Aorta (tissue), 5 donors: ENCODE measurements at regions not wholly inside any gene's neighbourhood (a gene's known extent, or its start where the extent isn't known, plus 50 kb on each side); places are given as distances from the start of the nearest gene placed in this dataset.

Experiments used
- ATAC-seq: fragments of 200-7000 bp; cut with Tn5 transposase; one replicate; pipeline ENCODE4 v1.9.1; 2022; ENCODE audit warnings: moderate library complexity; ENCODE audit not compliant: low FRiP score
- DNase-seq, 2 donors: peaks; one replicate each; pipeline ENCODE4 v3.0.0-alpha.2; 2020
- H3K27ac ChIP-seq, 2 donors: one replicate each; pipeline ENCODE4 v1.5.1; 2013; ENCODE audit warnings: low read length in 2 of 2, mild to moderate bottlenecking in 2 of 2, moderate library complexity in 2 of 2, control low read depth in 1 of 2, inconsistent platforms in 1 of 2, low read depth in 1 of 2
- H3K27me3 ChIP-seq, 2 donors: one replicate each; pipeline ENCODE4 v1.6.1; 2013; ENCODE audit warnings: control low read depth in 1 of 2, low read length in 1 of 2, mild to moderate bottlenecking in 1 of 2, moderate library complexity in 1 of 2; ENCODE audit not compliant: insufficient read depth in 2 of 2, control insufficient read depth in 1 of 2
- H3K36me3 ChIP-seq, 2 donors: one replicate each; pipeline ENCODE4 v1.6.1; 2013; ENCODE audit warnings: control low read depth in 1 of 2, low read length in 1 of 2, mild to moderate bottlenecking in 1 of 2; ENCODE audit not compliant: insufficient read depth in 2 of 2, control insufficient read depth in 1 of 2
- H3K4me1 ChIP-seq, 2 donors: one replicate each; pipeline ENCODE4 v1.6.1; 2013; ENCODE audit warnings: low read length in 2 of 2, control low read depth in 1 of 2, mild to moderate bottlenecking in 1 of 2, moderate library complexity in 1 of 2; ENCODE audit not compliant: insufficient read depth in 2 of 2, control insufficient read depth in 1 of 2
- H3K4me3 ChIP-seq, 2 donors: one replicate each; pipeline ENCODE4 v1.5.1; 2013; ENCODE audit warnings: low read length in 2 of 2, control low read depth in 1 of 2, mild to moderate bottlenecking in 1 of 2
- H3K9me3 ChIP-seq: one replicate; pipeline ENCODE4 v1.6.1; 2013; ENCODE audit warnings: mild to moderate bottlenecking, low read length; ENCODE audit not compliant: control insufficient read depth
- WGBS, 2 donors: extraction: QIAGEN DNeasy Blood & Tissue Kit; methylation state at CpG; one replicate each; pipeline ENCODE4 v1.1.7; 2013; 5-methylcytosine and 5-hydroxymethylcytosine counted together
- intact Hi-C, 2 donors: fragments of 100-400 bp; cut with DNase I; formaldehyde crosslinking; loops; one replicate each; pipeline versions ENCODE4 v1.14.2 to v1.15.0; 2022
- donor health status: healthy with polysubstance abuse.
- donor health status: Bipolar disorder and iron deficiency.
- donor health status: DM: no; HTN: no; CAD: no.
- donor health status: DM: no; HTN: no; CAD: no.
- donor health status: DM: yes; HTN: yes; CAD: no.

DNA sequence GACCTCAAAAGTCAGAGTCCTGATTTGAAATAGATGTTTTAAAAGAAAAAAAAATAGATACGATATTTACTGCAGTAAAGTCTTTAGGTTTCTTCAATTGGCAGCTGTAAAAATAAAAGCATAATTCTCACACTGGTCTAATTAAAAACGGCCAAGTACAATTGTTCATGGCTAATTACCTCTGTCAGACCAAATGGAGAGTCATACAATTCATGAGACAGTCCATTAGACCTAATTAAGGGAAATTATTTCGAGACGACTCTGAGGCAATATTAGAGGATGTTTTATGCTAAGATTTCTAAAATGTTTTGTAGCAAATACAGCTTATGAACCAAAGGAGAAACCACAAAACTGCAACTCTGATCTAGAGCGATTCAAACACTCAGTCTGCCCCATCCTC is 131.3 kb downstream of the PHLDA1 start:
- Histone ChIP-seq H3K27me3 (no peaks in the 10 kb centered on the region), H3K36me3 (no peaks in the 10 kb centered on the region), H3K9me3 (no peaks in the 10 kb centered on the region), H3K4me3 (no peak overlapping the region), H3K4me1 (no peaks in the 10 kb centered on the region), H3K27ac (no peak overlapping the region)
- no peak for ATAC-seq
- 74 to 82% methylated on average over 5 of the region's 5 CpGs for WGBS, 2 donors
- intact Hi-C loops = no loop called here
- DNase-seq = no peak

DNA sequence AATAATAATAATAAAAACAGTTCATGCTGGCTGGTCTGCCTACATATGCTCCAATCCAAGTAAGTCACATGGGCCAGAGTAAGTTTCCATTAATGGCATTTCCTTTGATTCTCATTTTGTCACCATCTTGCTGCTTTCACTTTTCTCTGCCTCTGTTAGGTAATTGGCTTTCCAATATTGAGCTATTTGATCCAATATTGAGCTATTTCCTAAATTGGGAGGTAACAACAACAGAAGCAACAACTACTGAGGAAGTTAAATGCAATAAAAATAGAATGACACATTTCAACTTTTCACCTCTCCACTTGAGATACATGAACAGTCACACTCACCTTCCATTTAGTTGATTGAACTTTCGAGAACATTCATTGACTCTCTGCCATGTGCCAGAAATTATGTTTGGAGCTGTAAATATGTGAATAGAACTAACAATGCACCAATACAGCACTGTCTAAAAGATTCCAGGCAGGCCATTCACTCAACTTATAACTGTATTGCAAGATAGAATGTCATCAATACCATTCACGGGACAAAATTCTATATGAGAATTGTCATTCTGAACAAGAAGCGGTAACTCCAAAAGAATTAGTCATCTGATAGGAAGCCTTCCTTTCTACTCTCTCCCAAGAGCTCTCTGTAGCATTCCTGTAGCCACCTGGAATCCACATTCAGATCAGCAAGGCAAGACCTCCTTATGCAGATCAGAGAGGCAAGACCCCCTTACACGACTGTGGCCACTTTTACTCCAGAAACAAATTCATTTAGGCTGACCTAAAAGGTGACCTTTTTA is 136.4 kb downstream of the PHLDA1 start:
- Histone ChIP-seq H3K4me1 (no peaks in the 10 kb centered on the region), H3K36me3 (no peaks in the 10 kb centered on the region), H3K27ac (no peak overlapping the region), H3K27me3 (no peaks in the 10 kb centered on the region), H3K4me3 (no peak overlapping the region), H3K9me3 (no peaks in the 10 kb centered on the region)
- intact Hi-C loops = no loop called here
- DNase-seq (no peak), ATAC-seq (no peak)
- WGBS, 2 donors = 93 to 94% methylated on average over 4 of the region's 4 CpGs

DNA sequence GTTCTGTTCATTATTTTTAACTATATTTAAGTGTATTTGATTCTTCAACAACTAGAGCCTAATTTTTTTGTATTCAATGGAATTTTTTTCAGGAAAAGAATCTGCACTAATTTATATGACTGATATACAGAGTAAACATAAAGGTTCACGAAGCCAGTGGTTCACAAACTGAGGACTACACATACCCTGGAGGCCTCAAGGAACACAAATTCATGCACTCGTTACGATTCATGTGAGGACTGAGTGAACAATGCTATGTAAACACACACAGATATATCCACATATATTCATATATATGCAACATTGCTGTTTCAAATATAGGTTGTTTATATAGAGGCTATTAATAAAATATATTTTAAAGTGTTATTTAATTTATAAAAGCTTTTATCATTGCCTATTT is 137.8 kb downstream of the PHLDA1 start:
- ATAC-seq (no peak), DNase-seq (no peak)
- intact Hi-C loops = no loop called here
- Histone ChIP-seq H3K4me3 (no peak overlapping the region), H3K36me3 (no peaks in the 10 kb centered on the region), H3K27ac (no peak overlapping the region), H3K4me1 (no peaks in the 10 kb centered on the region), H3K9me3 (no peaks in the 10 kb centered on the region), H3K27me3 (no peaks in the 10 kb centered on the region)
- WGBS, 2 donors = 96% methylated on average over 3 of the region's 3 CpGs

DNA sequence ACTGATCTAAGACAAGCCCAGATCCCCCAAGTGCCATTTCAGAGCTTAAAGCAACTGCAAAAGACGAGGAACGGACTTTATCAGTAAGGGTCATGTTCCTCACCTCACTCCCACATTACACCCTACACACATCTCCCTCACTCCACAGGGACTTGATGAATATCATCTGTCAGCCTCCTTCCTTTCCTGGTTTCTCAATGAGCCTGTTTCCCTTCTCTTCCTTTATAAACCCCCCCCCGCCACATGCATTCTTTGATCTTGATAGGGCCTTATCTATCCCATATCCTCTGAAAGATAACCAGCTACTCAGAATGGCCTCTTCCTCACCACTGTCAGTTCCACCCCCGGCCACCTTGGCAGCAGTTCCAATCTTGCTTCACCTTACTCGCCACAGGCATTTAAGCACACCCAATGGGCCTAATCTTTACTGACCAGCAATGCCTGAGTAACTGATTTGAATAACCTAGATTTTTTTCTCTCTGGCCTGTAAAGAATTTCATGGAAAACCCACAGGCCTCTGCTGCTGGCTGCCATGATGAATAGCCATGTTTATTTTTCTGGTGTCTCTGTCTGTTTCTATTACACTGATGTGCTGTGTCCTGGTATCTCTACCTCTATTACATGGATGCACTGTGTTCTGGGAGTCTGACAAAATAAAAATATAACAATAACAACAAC is 138.7 kb downstream of the PHLDA1 start:
- Histone ChIP-seq H3K9me3 (no peaks in the 10 kb centered on the region), H3K27me3 (no peaks in the 10 kb centered on the region), H3K36me3 (no peaks in the 10 kb centered on the region), H3K4me3 (no peak overlapping the region), H3K27ac (no peak overlapping the region), H3K4me1 (no peaks in the 10 kb centered on the region)
- ATAC-seq = no peak
- no peak for DNase-seq
- 90 to 97% methylated on average over 5 of the region's 5 CpGs for WGBS, 2 donors
- intact Hi-C loops = no loop called here

DNA sequence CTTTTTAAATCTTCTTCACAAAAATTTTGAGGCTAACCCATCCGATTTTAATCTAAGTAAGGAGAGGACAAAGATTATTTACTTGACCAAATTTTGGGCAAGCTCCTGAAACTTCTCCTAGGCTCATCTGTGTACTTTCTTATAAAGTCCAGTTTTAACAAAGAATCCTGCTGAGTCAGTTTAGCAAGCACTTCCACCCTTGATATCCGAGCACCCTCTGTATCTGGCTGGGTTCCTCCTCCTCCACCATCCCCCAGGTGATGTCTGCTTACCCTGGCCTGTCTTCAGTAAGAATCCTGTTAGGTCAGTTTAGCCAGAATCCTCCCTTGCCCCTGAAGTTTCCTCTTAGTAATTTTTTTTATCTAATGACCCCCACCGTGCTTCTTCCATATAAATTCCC is 140.5 kb downstream of the PHLDA1 start:
- H3K4me1 ChIP-seq = no peaks in the 10 kb centered on the region
- DNase-seq (no peak), ATAC-seq (no peak)
- H3K4me3 ChIP-seq = no peak overlapping the region
- intact Hi-C loops = no loop called here
- no peaks in the 10 kb centered on the region for H3K9me3 ChIP-seq
- H3K27ac ChIP-seq = no peak overlapping the region
- no peaks in the 10 kb centered on the region for H3K36me3 ChIP-seq
- WGBS, 2 donors = 75 to 85% methylated on average over 3 of the region's 3 CpGs
- H3K27me3 ChIP-seq = no peaks in the 10 kb centered on the region

DNA sequence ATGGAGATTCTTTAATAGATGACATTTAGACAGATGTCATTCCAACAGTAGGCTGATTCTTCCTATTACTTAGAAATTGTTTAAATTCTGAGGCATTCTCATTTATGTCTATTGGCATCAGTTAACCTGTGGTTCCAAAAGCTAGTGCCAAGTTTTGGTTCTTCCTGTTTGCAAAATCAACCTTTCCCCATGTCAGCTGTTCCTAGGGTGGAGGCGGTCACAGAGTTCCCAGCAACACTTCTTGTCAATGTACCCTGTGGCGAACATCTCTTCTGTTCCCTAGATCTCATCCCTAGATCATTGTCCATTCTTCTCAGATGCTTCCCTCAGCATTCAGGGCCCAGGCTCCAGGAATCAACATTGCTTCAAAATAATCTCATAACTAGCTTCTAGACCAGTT is 140.9 kb downstream of the PHLDA1 start:
- DNase-seq (no peak), ATAC-seq (no peak)
- H3K4me3 ChIP-seq = no peak overlapping the region
- intact Hi-C loops = no loop called here
- no peaks in the 10 kb centered on the region for H3K27me3 ChIP-seq
- H3K9me3 ChIP-seq = no peaks in the 10 kb centered on the region
- H3K27ac ChIP-seq = no peak overlapping the region
- no peaks in the 10 kb centered on the region for H3K36me3 ChIP-seq
- 93 to 97% methylated on average over 2 of the region's 2 CpGs for WGBS, 2 donors
- H3K4me1 ChIP-seq = no peaks in the 10 kb centered on the region

DNA sequence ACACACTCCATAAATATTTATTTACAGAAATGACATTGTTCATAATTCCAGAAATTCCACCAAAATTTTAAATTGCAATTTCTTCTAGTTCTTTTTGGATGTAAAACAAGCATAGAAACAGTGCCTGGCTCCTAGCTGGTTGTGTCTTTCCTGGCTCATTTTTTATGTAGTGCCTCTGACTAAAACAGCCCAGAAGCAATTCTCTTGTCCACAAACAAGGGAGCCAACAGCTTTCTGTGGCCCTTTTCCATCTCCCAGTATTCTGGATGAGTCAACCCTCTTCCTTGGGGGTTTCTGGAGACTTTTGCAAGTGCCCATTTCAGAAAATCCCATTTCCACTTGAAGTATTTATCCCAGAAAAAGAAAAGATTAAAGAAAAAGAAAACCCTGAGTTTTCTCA is 141.4 kb downstream of the PHLDA1 start:
- intact Hi-C loops = no loop called here
- no peak overlapping the region for H3K27ac ChIP-seq

DNA sequence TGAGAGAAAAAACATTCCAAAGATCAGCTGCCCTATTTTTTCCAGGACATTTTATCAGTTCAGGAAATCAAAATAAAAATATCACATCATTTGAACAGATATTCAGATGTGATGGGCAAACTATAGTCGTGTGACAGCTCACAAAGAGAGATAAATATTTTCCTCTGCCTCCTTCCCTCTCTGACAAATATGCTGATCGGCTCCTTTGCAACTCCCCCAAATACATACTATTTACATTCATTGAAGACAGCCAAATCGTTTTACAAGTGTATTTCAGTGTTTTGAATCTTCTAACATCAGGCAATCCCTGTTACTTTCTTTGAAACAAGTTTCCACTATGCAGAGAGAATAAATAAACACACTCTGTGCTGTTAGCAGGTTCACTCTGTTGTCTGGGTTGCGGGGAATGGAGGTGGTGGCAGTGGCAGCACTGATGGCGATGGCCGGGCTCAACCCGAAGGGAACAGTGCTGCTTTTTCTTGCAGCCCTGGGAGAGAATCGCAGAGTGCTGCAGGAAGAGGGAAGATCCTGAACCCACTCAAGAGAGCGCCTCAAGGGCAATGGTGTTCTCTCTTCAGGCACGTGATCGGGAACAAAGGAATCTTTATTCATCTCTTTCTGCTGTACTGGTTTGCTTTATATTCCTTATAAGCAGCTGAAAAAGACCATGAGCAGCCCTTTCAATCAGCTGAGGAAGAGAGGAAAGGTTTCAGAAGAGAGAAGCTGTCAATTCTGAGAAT is 142.5 kb downstream of the PHLDA1 start:
- H3K36me3 ChIP-seq = no peaks in the 10 kb centered on the region
- H3K4me3 ChIP-seq = no peak overlapping the region
- no peak overlapping the region for H3K27ac ChIP-seq
- no peaks in the 10 kb centered on the region for H3K9me3 ChIP-seq
- no peaks in the 10 kb centered on the region for H3K27me3 ChIP-seq
- intact Hi-C loops = no loop called here
- no peak for ATAC-seq
- no peaks in the 10 kb centered on the region for H3K4me1 ChIP-seq
- no peak for DNase-seq
- WGBS, 2 donors = 55 to 57% methylated on average over 11 of the region's 11 CpGs

More for the DNA sequence above, 141.4 kb downstream of the PHLDA1 start:
- no peaks in the 10 kb centered on the region for H3K4me1 ChIP-seq
- H3K36me3 ChIP-seq = no peaks in the 10 kb centered on the region
- H3K9me3 ChIP-seq = no peaks in the 10 kb centered on the region
- H3K4me3 ChIP-seq = no peak overlapping the region
- ATAC-seq = no peak
- no peaks in the 10 kb centered on the region for H3K27me3 ChIP-seq
- no peak for DNase-seq

DNA sequence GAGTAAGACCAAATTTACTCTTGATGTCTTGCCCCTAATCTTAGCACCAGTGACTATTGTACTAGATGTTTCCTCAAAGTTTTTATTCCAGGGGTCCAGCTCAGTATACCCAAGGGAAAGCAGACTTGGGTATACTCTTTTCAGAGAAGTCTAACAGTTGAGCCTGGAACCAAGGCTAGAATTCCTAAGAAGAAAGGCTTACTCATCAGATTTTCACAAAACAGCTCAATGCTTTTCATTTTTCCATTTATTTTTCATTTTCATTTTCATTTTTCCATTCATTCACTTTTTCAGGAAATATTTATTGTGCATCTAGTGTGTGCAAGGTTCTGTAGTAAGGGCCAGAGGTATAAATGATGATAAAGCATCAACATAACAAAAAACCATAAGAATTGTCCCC is 143.2 kb downstream of the PHLDA1 start:
- intact Hi-C loops = no loop called here

More for the DNA sequence above, 143.2 kb downstream of the PHLDA1 start:
- Histone ChIP-seq H3K36me3 (no peaks in the 10 kb centered on the region), H3K4me1 (no peaks in the 10 kb centered on the region), H3K27me3 (no peaks in the 10 kb centered on the region), H3K27ac (no peak overlapping the region), H3K9me3 (no peaks in the 10 kb centered on the region), H3K4me3 (no peak overlapping the region)
- no peak for DNase-seq
- no peak for ATAC-seq
